BE2C (cell line): ENCODE measurements at regions not wholly inside any gene's neighbourhood (a gene's known extent, or its start where the extent isn't known, plus 50 kb on each side); places are given as distances from the start of the nearest gene placed in this dataset.
A peak's percentile ranks its signal among the peaks of the same experiment; 100 is the strongest.

Experiments used
- DNase-seq: peaks from one replicate; pipeline ENCODE4 v3.0.0-alpha.2; 2020
- H3K27me3 ChIP-seq: fragments of 250-450 bp; sonication (Bioruptor Pico); 2 replicates; pipeline ENCODE4 v1.5.1; 2020; ENCODE audit warnings: mild to moderate bottlenecking
- H3K36me3 ChIP-seq: fragments of 250-450 bp; sonication (Bioruptor Pico); 2 replicates; pipeline ENCODE4 v1.5.1; 2020; ENCODE audit warnings: mild to moderate bottlenecking
- H3K4me1 ChIP-seq: fragments of 250-450 bp; sonication (Bioruptor Pico); 2 replicates; pipeline ENCODE4 v1.5.1; 2020
- H3K4me3 ChIP-seq: 2 replicates; pipeline ENCODE4 v1.5.1; 2011; ENCODE audit warnings: low read depth, low read length
- H3K9me3 ChIP-seq: fragments of 250-450 bp; sonication (Bioruptor Pico); 2 replicates; pipeline ENCODE4 v1.5.1; 2020
- TF ChIP-seq, protein P1 (sequence below): IDR thresholded peaks from 2 replicates; pipeline ENCODE4 v1.5.1; 2012; ENCODE audit warnings: mild to moderate bottlenecking, low read depth, low read length

DNA sequence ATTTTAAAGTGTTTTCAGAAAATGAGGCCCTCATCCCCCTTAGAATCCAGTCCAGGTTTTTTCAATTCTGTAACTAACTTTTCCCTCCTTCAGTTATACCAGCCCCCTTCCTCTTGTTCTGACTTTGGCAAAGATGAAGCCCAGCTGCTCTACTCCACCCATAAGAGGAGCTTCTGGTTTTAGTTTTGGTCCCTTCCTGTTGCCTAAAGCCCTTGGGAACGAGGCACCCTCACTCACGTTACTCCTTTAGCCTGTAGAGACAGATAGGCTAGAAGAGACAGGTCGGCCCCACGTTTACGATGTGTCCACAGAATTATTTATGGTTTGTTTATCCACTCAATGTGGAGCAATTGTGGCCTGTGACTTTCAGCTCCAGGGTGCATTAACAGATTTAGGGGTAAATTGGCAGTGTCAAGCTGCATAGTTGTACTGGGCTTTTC lies 454.2 kb upstream of the TNP1 start:
- Histone ChIP-seq H3K36me3 (no peaks in the 10 kb centered on the region), H3K9me3 (no peaks in the 10 kb centered on the region), H3K27me3 (no peaks in the 10 kb centered on the region), H3K4me3 (no peak overlapping the region), H3K4me1 (no peaks in the 10 kb centered on the region)
- DNase-seq, result no peak
- TF ChIP-seq, protein P1, sequence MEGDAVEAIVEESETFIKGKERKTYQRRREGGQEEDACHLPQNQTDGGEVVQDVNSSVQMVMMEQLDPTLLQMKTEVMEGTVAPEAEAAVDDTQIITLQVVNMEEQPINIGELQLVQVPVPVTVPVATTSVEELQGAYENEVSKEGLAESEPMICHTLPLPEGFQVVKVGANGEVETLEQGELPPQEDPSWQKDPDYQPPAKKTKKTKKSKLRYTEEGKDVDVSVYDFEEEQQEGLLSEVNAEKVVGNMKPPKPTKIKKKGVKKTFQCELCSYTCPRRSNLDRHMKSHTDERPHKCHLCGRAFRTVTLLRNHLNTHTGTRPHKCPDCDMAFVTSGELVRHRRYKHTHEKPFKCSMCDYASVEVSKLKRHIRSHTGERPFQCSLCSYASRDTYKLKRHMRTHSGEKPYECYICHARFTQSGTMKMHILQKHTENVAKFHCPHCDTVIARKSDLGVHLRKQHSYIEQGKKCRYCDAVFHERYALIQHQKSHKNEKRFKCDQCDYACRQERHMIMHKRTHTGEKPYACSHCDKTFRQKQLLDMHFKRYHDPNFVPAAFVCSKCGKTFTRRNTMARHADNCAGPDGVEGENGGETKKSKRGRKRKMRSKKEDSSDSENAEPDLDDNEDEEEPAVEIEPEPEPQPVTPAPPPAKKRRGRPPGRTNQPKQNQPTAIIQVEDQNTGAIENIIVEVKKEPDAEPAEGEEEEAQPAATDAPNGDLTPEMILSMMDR, result no peak

GRCh38 chr2:217313386-217313785 lies 453.5 kb upstream of the TNP1 start:
- Histone ChIP-seq H3K9me3 (no peaks in the 10 kb centered on the region), H3K36me3 (no peaks in the 10 kb centered on the region), H3K4me1 (no peaks in the 10 kb centered on the region), H3K27me3 (no peaks in the 10 kb centered on the region), H3K4me3 (no peak overlapping the region)
- no peak for DNase-seq
- TF ChIP-seq, protein P1, result no peak

DNA sequence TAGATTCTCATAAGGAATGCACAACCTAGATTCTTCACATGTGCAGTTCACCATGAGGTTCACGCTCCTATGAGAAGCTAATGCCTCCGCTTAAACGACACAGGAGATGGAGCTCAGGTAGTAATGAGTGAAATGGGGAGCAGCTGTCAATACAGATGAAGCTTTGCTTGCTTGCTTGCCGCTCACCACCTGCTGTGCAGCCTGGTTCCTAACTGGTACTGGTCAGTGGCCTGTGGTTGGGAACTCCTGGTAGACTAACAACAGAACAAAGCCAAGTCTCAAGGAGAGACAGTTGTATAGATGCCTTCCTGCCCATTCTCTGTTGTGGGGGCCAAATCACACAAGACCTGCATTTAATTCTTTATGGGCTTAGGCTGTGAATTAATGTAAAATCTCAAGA lies 449.2 kb upstream of the TNP1 start:
- no peak overlapping the region for H3K4me3 ChIP-seq
- H3K9me3 ChIP-seq, result no peaks in the 10 kb centered on the region
- H3K27me3 ChIP-seq, result no peaks in the 10 kb centered on the region
- H3K4me1 ChIP-seq, result no peaks in the 10 kb centered on the region
- TF ChIP-seq, protein P1, result no peak
- DNase-seq, result no peak
- no peaks in the 10 kb centered on the region for H3K36me3 ChIP-seq

GRCh38 chr2:217307023-217307422 lies 447.2 kb upstream of the TNP1 start:
- H3K4me1 ChIP-seq, result no peaks in the 10 kb centered on the region
- TF ChIP-seq, protein P1, result no peak
- H3K4me3 ChIP-seq, result no peak overlapping the region
- H3K36me3 ChIP-seq, result no peaks in the 10 kb centered on the region
- no peaks in the 10 kb centered on the region for H3K27me3 ChIP-seq
- DNase-seq, result peak; percentile 41
- no peaks in the 10 kb centered on the region for H3K9me3 ChIP-seq

DNA sequence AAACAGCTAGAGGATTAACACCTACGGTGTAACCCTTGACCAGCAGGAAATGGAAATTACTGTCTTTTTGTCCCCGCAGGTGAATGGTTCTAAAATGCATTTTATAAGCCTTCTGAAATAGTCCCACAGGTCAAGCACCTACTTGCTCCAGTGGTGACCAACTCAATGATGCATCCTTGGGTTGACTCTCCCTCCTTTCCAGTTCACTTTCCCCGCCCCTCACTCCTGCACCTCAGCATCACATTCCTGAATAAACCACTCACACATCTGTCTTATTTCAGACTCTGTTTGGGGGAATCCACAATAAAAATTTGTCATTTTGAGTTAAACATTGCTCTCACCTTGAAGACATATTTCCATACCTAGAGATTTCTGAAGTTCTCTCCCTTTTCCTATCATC lies 446.0 kb upstream of the TNP1 start:
- H3K4me1 ChIP-seq, result no peaks in the 10 kb centered on the region
- no peak overlapping the region for H3K4me3 ChIP-seq
- H3K9me3 ChIP-seq, result no peaks in the 10 kb centered on the region
- no peaks in the 10 kb centered on the region for H3K36me3 ChIP-seq
- no peak for DNase-seq
- TF ChIP-seq, protein P1, result no peak
- H3K27me3 ChIP-seq, result no peaks in the 10 kb centered on the region

DNA sequence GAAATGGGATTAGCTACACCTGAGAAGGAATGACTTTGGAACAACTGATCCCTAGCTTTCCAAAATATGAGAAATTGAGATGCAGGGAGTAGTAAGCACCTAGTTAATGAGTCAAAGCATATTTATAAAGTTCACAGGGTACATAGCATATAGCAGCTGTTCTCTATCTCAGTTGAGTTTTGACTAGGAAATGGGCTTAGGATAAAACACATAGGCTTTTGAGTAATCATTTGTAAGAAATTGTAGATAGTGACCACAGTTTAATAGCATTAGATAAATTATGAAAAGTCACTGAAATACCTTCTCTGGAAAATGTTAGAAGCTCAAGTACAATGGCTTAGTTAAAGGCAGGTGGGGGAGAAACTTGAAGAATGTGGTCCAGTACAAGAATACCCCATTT lies 444.7 kb upstream of the TNP1 start:
- no peaks in the 10 kb centered on the region for H3K4me1 ChIP-seq
- TF ChIP-seq, protein P1, result no peak
- no peaks in the 10 kb centered on the region for H3K9me3 ChIP-seq
- DNase-seq, result no peak
- H3K27me3 ChIP-seq, result no peaks in the 10 kb centered on the region
- no peaks in the 10 kb centered on the region for H3K36me3 ChIP-seq
- H3K4me3 ChIP-seq, result no peak overlapping the region
